HG02642 (cell line): ENCODE measurements at regions not wholly inside any gene's neighbourhood (a gene's known extent, or its start where the extent isn't known, plus 50 kb on each side); places are given as distances from the start of the nearest gene placed in this dataset.
"Not testable (repeated sequence)": the region's sequence is repeated elsewhere in the genome, so short reads cannot be mapped to it uniquely, and the experiment has no call there.

Experiments used
- ATAC-seq: cut with Tn5 transposase; IDR thresholded peaks from one replicate; pipeline ENCODE4 v1.9.1; 2021; ENCODE audit warnings: mild to moderate bottlenecking; ENCODE audit not compliant: unreplicated experiment, poor library complexity

- no peak for ATAC-seq
Observed at GRCh38 chr5:130964231-130965202, 200.5 kb downstream of the HINT1 start.

- ATAC-seq, result no peak
Observed at GRCh38 chr5:130963798-130964197, 201.3 kb downstream of the HINT1 start.

GRCh38 chr5:130957151-130957550 lies 207.9 kb downstream of the HINT1 start:
- ATAC-seq, result no peak

- ATAC-seq, result no peak
Observed at GRCh38 chr5:130955041-130955440, 210.0 kb downstream of the HINT1 start.

- no peak for ATAC-seq
Observed at GRCh38 chr5:130954336-130954735, 210.7 kb downstream of the HINT1 start.

- ATAC-seq, result no peak
Observed at GRCh38 chr5:130939059-130939458, 226.0 kb downstream of the HINT1 start.

GRCh38 chr5:130937046-130937445 lies 228.0 kb downstream of the HINT1 start:
- no peak for ATAC-seq

GRCh38 chr5:130923543-130924124 lies 241.4 kb downstream of the HINT1 start:
- ATAC-seq, result no peak

- ATAC-seq, result no peak
Observed at GRCh38 chr5:130912088-130912487, 253.0 kb downstream of the HINT1 start.

GRCh38 chr5:130908186-130908585 lies 256.9 kb downstream of the HINT1 start:
- ATAC-seq, result no peak

GRCh38 chr5:130897537-130898195 lies 267.4 kb downstream of the HINT1 start:
- not testable (repeated sequence) for ATAC-seq

GRCh38 chr5:130897181-130897536 lies 267.9 kb downstream of the HINT1 start:
- not testable (repeated sequence) for ATAC-seq

- ATAC-seq, result no peak
Observed at GRCh38 chr5:130896636-130897035, 268.4 kb downstream of the HINT1 start.

- no peak for ATAC-seq
Observed at GRCh38 chr5:130893006-130893405, 272.1 kb downstream of the HINT1 start.

GRCh38 chr5:130890610-130891009 lies 274.4 kb downstream of the HINT1 start:
- ATAC-seq, result no peak

GRCh38 chr5:130885691-130886090 lies 279.4 kb downstream of the HINT1 start:
- no peak for ATAC-seq

- ATAC-seq, result no peak
Observed at GRCh38 chr5:130885027-130885426, 280.0 kb downstream of the HINT1 start.

GRCh38 chr5:130884023-130884422 lies 281.0 kb downstream of the HINT1 start:
- no peak for ATAC-seq

- no peak for ATAC-seq
Observed at GRCh38 chr5:130875656-130876055, 289.4 kb downstream of the HINT1 start.

GRCh38 chr5:130874861-130875417 lies 290.1 kb downstream of the HINT1 start:
- no peak for ATAC-seq
